Neural cell (in vitro differentiated cells): ENCODE measurements at regions not wholly inside any gene's neighbourhood (a gene's known extent, or its start where the extent isn't known, plus 50 kb on each side); places are given as distances from the start of the nearest gene placed in this dataset.

ENCODE experiments used
- H2AFZ ChIP-seq: fragments of 200-600, 300-800 bp; sonication (generic), shearing (Covaris generic); 2 replicates; pipeline ENCODE4 v1.6.0; 2014; ENCODE audit warnings: low read depth, mild to moderate bottlenecking, antibody characterized with exemption, low read length, moderate library complexity
- H3F3A ChIP-seq: fragments of 200-600 bp; shearing (Covaris generic); 2 replicates; pipeline ENCODE4 v1.6.1; 2016; ENCODE audit warnings: mild to moderate bottlenecking, moderate library complexity, mixed read lengths, antibody characterized with exemption, low read length; ENCODE audit not compliant: insufficient read depth, poor library complexity, severe bottlenecking
- H3K27ac ChIP-seq: fragments of 200-600, 300-800 bp; sonication (generic), shearing (Covaris generic); 2 replicates; pipeline ENCODE4 v1.5.1; 2014; ENCODE audit warnings: mild to moderate bottlenecking, low read length, moderate library complexity
- H3K27me3 ChIP-seq: fragments of 300-800, 200-600 bp; sonication (generic), shearing (Covaris generic); 2 replicates; pipeline ENCODE4 v1.6.0; 2014; ENCODE audit warnings: mild to moderate bottlenecking, low read depth, low read length, moderate library complexity; ENCODE audit not compliant: insufficient read depth
- H3K36me3 ChIP-seq: fragments of 300-800, 200-600 bp; sonication (generic), shearing (Covaris generic); 2 replicates; pipeline ENCODE4 v1.5.1; 2014; ENCODE audit warnings: mild to moderate bottlenecking, antibody characterized with exemption, low read length, moderate library complexity; ENCODE audit not compliant: insufficient read depth
- H3K4me2 ChIP-seq: fragments of 300-800, 200-600 bp; sonication (generic), shearing (Covaris generic); 2 replicates; pipeline ENCODE4 v1.6.0; 2014; ENCODE audit warnings: mild to moderate bottlenecking, low read length
- H3K4me3 ChIP-seq: fragments of 300-800, 200-600 bp; sonication (generic), shearing (Covaris generic); 2 replicates; pipeline ENCODE4 v1.5.1; 2014; ENCODE audit warnings: mild to moderate bottlenecking, low read length, moderate library complexity
- H3K79me2 ChIP-seq: fragments of 200-600 bp; shearing (Covaris generic); replicated peaks from 2 replicates; pipeline ENCODE4 v1.6.0; 2014; ENCODE audit warnings: mild to moderate bottlenecking, low read length, moderate library complexity; ENCODE audit not compliant: insufficient read depth
- H3K9ac ChIP-seq: fragments of 300-800, 200-600 bp; sonication (generic), shearing (Covaris generic); 2 replicates; pipeline ENCODE4 v1.6.1; 2016; ENCODE audit warnings: mild to moderate bottlenecking, low read length, mixed read lengths
- H3K9me2 ChIP-seq: fragments of 200-600 bp; shearing (Covaris generic); 2 replicates; pipeline ENCODE4 v1.6.1; 2016; ENCODE audit warnings: mild to moderate bottlenecking, low read length, mixed read lengths; ENCODE audit not compliant: insufficient read depth
- H3K9me3 ChIP-seq: fragments of 200-600, 300-800 bp; sonication (generic), shearing (Covaris generic); 2 replicates; pipeline ENCODE4 v1.6.1; 2016; ENCODE audit warnings: mild to moderate bottlenecking, mixed run types, low read length, moderate library complexity, mixed read lengths
- H4K20me1 ChIP-seq: fragments of 200-600 bp; shearing (Covaris generic); 2 replicates; pipeline ENCODE4 v1.6.1; 2016; ENCODE audit warnings: mild to moderate bottlenecking, mixed run types; ENCODE audit not compliant: insufficient read depth
- CTCF ChIP-seq: fragments of 450-650 bp; IDR thresholded peaks from 2 replicates; pipeline ENCODE4 v1.5.1; 2014; ENCODE audit warnings: antibody characterized with exemption, mild to moderate bottlenecking, moderate library complexity; ENCODE audit not compliant: poor library complexity, severe bottlenecking
- EP300 ChIP-seq: fragments of 450-650 bp; conservative IDR thresholded peaks from 2 replicates; pipeline ENCODE4 v1.6.1; 2014; ENCODE audit warnings: antibody characterized with exemption, mild to moderate bottlenecking, moderate library complexity; ENCODE audit not compliant: poor library complexity, severe bottlenecking
- EZH2 ChIP-seq: fragments of 200-600, 300-800 bp; shearing (Covaris generic), sonication (generic); IDR thresholded peaks from 2 replicates; pipeline ENCODE4 v1.6.1; 2014; ENCODE audit warnings: antibody characterized with exemption, low read length, borderline replicate concordance, mild to moderate bottlenecking; ENCODE audit not compliant: insufficient read depth, poor library complexity, severe bottlenecking
- MXI1 ChIP-seq: fragments of 450-650 bp; conservative IDR thresholded peaks from 2 replicates; pipeline ENCODE4 v1.6.1; 2014; ENCODE audit warnings: antibody characterized with exemption, mild to moderate bottlenecking; ENCODE audit not compliant: poor library complexity, severe bottlenecking
- POLR2AphosphoS5 ChIP-seq: IDR thresholded peaks from 2 replicates; pipeline ENCODE4 v1.6.1; 2012
- RAD21 ChIP-seq: fragments of 450-650 bp; conservative IDR thresholded peaks from 2 replicates; pipeline ENCODE4 v1.6.1; 2014; ENCODE audit warnings: antibody characterized with exemption, mild to moderate bottlenecking, moderate library complexity
- REST ChIP-seq: IDR thresholded peaks from 2 replicates; pipeline ENCODE4 v1.6.1; 2012; ENCODE audit warnings: borderline replicate concordance
- SMC3 ChIP-seq: fragments of 450-650 bp; conservative IDR thresholded peaks from 2 replicates; pipeline ENCODE4 v1.6.1; 2014; ENCODE audit warnings: antibody characterized with exemption, mild to moderate bottlenecking, moderate library complexity; ENCODE audit not compliant: poor library complexity
- TAF1 ChIP-seq: IDR thresholded peaks from 2 replicates; pipeline ENCODE4 v1.6.1; 2012; ENCODE audit warnings: low read depth

- no peaks in the 10 kb centered on the region for H4K20me1 ChIP-seq
- H3K4me2 ChIP-seq = no peak overlapping the region
- H3K27me3 ChIP-seq = no peaks in the 10 kb centered on the region
- no peak overlapping the region for H3K27ac ChIP-seq
- no peaks in the 10 kb centered on the region for H3F3A ChIP-seq
- TF ChIP-seq REST (no peak), EZH2 (no peak), POLR2AphosphoS5 (no peak), CTCF (no peak), EP300 (no peak), RAD21 (no peak)
- H3K79me2 ChIP-seq = no peaks in the 10 kb centered on the region
- no peak overlapping the region for H2AFZ ChIP-seq
- H3K36me3 ChIP-seq = no peaks in the 10 kb centered on the region
- no peaks in the 10 kb centered on the region for H3K9me2 ChIP-seq
- H3K9ac ChIP-seq = no peak overlapping the region
- no peaks in the 10 kb centered on the region for H3K9me3 ChIP-seq
- H3K4me3 ChIP-seq = no peak overlapping the region
Observed at GRCh38 chr2:66370824-66371223, 64.1 kb upstream of the MEIS1 start.

- H3K36me3 ChIP-seq = no peaks in the 10 kb centered on the region
- H3F3A ChIP-seq = no peaks in the 10 kb centered on the region
- H3K4me3 ChIP-seq = no peak overlapping the region
Observed at GRCh38 chr2:66366619-66367018, 68.3 kb upstream of the MEIS1 start.

More at GRCh38 chr2:66366619-66367018, 68.3 kb upstream of the MEIS1 start:
- H4K20me1 ChIP-seq = no peaks in the 10 kb centered on the region
- H3K27ac ChIP-seq = no peak overlapping the region
- no peaks in the 10 kb centered on the region for H3K9me3 ChIP-seq
- H2AFZ ChIP-seq = no peak overlapping the region
- no peak for TF ChIP-seq POLR2AphosphoS5
- TF ChIP-seq SMC3 = no peak
- TF ChIP-seq EP300 = no peak
- TF ChIP-seq TAF1 = no peak
- no peak for TF ChIP-seq REST
- no peak for TF ChIP-seq RAD21
- TF ChIP-seq CTCF = no peak
- TF ChIP-seq MXI1 = no peak
- no peak for TF ChIP-seq EZH2
- no peaks in the 10 kb centered on the region for H3K9me2 ChIP-seq
- H3K79me2 ChIP-seq = no peaks in the 10 kb centered on the region
- H3K27me3 ChIP-seq = no peaks in the 10 kb centered on the region
- no peak overlapping the region for H3K4me2 ChIP-seq
- no peak overlapping the region for H3K9ac ChIP-seq
